ENCODE measurements at regions not wholly inside any gene's neighbourhood (a gene's known extent, or its start where the extent isn't known, plus 50 kb on each side); places are given as distances from the start of the nearest gene placed in this dataset.

GRCh38 chr7:42621543-42622219 lies 290.2 kb downstream of the C7orf25 start:
- Histone ChIP-seq H3K36me3 (ENCODE audit: control insufficient read depth, insufficient read depth, low read length) (no peaks in the 10 kb centered on the region), H3K4me3 (ENCODE audit: low read depth in 2 of 2, low read length in 2 of 2) (no peak overlapping the region), H3K9me3 (ENCODE audit: control insufficient read depth, insufficient read depth, low read depth, low read length) (no peaks in the 10 kb centered on the region), H3K4me1 (ENCODE audit: control insufficient read depth, insufficient read depth, low read length) (no peaks in the 10 kb centered on the region), H3K27me3 (ENCODE audit: control insufficient read depth, insufficient read depth, low read length) (no peaks in the 10 kb centered on the region), H3K27ac (ENCODE audit: low read length) (no peak overlapping the region)
- ChIA-PET CTCF (no interaction called here), POLR2A (no interaction called here)
- intact Hi-C loops (cut with micrococcal nuclease; ENCODE audit: unreplicated experiment) (no loop called here), in situ Hi-C loops (cut with HindIII; ENCODE audit: low pct_unique_long_range_greater_than_20kb, low sequenced_read_pairs) (no loop called here)
- BruUV-seq (replicated peaks), result no TSS peak
- TF ChIP-seq REST (IDR thresholded peaks at IDR 0.05; ENCODE audit: insufficient read depth in 1 of 2, low read depth in 2 of 2, low read length in 1 of 2) (no peak), TCF7L2 (IDR thresholded peaks at IDR 0.05; ENCODE audit: low read depth, low read length) (no peak), SIN3A (IDR thresholded peaks at IDR 0.05; ENCODE audit: borderline replicate concordance, insufficient read depth, low read depth, low read length) (no peak), POLR2AphosphoS5 (IDR thresholded peaks at IDR 0.05; ENCODE audit: low read depth, low read length) (no peak), CTCF (IDR thresholded peaks at IDR 0.05) (no peak)
- no peak for DNase-seq (ENCODE audit: low read depth, low spot score)
- ATAC-seq, result no peak

DNA sequence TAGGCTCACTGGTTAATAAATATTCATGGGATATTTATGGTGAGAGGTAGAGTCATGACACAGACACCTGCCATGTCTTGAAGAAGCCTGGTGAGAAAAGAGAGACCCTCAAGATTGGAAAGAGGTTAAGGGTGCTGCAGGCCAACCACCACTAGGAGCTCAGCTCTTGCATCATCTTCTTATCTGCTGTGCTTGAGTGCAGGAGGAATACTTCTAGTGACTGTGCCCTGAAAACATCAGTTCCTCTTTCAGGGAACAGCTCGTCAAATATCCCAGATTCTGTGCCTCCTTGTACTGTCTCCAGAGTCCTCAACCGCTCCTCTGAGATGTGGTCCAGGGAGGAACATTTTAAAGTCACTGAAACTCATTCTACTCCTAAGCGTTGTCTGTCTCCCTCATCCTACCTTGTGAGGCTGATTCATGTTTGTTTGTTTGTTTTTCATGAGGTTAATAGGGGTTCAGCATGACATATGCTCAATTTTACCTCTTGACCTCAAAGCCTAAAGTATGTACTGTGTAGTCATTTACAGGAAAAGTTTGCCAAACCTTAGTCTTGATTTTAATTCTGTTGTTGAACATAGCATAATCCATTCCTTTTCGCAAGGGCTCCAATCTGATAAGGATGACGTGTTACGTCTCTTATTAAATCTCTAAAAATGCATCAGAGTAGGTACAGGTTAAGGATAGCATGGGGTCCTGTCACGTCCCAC lies 293.1 kb downstream of the C7orf25 start:
- in situ Hi-C loops (cut with HindIII; ENCODE audit: low pct_unique_long_range_greater_than_20kb, low sequenced_read_pairs) (no loop called here), intact Hi-C loops (cut with micrococcal nuclease; ENCODE audit: unreplicated experiment) (no loop called here)
- BruUV-seq (replicated peaks), result no TSS peak
- Histone ChIP-seq H3K4me3 (ENCODE audit: low read depth in 2 of 2, low read length in 2 of 2) (no peak overlapping the region), H3K9me3 (ENCODE audit: control insufficient read depth, insufficient read depth, low read depth, low read length) (no peaks in the 10 kb centered on the region), H3K27me3 (ENCODE audit: control insufficient read depth, insufficient read depth, low read length) (no peaks in the 10 kb centered on the region), H3K4me1 (ENCODE audit: control insufficient read depth, insufficient read depth, low read length) (no peaks in the 10 kb centered on the region), H3K36me3 (ENCODE audit: control insufficient read depth, insufficient read depth, low read length) (no peaks in the 10 kb centered on the region), H3K27ac (ENCODE audit: low read length) (no peak overlapping the region)
- DNase-seq (ENCODE audit: low read depth, low spot score) (no peak), ATAC-seq (no peak)
- ChIA-PET POLR2A (no interaction called here), CTCF (no interaction called here)
- TF ChIP-seq REST (IDR thresholded peaks at IDR 0.05; ENCODE audit: insufficient read depth in 1 of 2, low read depth in 2 of 2, low read length in 1 of 2), result no peak
- TF ChIP-seq SIN3A (IDR thresholded peaks at IDR 0.05; ENCODE audit: borderline replicate concordance, insufficient read depth, low read depth, low read length), result no peak
- no peak for TF ChIP-seq POLR2AphosphoS5 (IDR thresholded peaks at IDR 0.05; ENCODE audit: low read depth, low read length)
- TF ChIP-seq CTCF (IDR thresholded peaks at IDR 0.05), result no peak
- no peak for TF ChIP-seq TCF7L2 (IDR thresholded peaks at IDR 0.05; ENCODE audit: low read depth, low read length)
